OCI-LY1 (cell line): ENCODE measurements at regions not wholly inside any gene's neighbourhood (a gene's known extent, or its start where the extent isn't known, plus 50 kb on each side); places are given as distances from the start of the nearest gene placed in this dataset.

Experiments
- H2AFZ ChIP-seq: fragments of 200-600 bp; sonication (generic), shearing (Covaris generic); 2 replicates; pipeline ENCODE4 v1.6.0; 2014; ENCODE audit warnings: antibody characterized with exemption, mild to moderate bottlenecking, low read length
- H3F3A ChIP-seq: fragments of 200-600 bp; sonication (generic), shearing (Covaris generic); 2 replicates; pipeline ENCODE4 v1.6.0; 2014; ENCODE audit warnings: mild to moderate bottlenecking, antibody characterized with exemption, low read length, moderate library complexity; ENCODE audit not compliant: insufficient read depth
- H3K27ac ChIP-seq: fragments of 200-600 bp; sonication (generic); 2 replicates; pipeline ENCODE4 v1.5.1; 2014; ENCODE audit warnings: low read length, mixed run types, mild to moderate bottlenecking, low read depth; ENCODE audit not compliant: poor library complexity, severe bottlenecking
- H3K27me3 ChIP-seq: fragments of 200-600 bp; sonication (generic); 2 replicates; pipeline ENCODE4 v1.6.0; 2014; ENCODE audit warnings: antibody characterized with exemption, mild to moderate bottlenecking, low read length, moderate library complexity; ENCODE audit not compliant: insufficient read depth
- H3K36me3 ChIP-seq: fragments of 200-600 bp; sonication (generic); 2 replicates; pipeline ENCODE4 v1.6.1; 2014; ENCODE audit warnings: mild to moderate bottlenecking, antibody characterized with exemption, low read length, moderate library complexity, mixed read lengths; ENCODE audit not compliant: insufficient read depth
- H3K4me1 ChIP-seq: fragments of 200-600 bp; sonication (generic); 2 replicates; pipeline ENCODE4 v1.5.1; 2014; ENCODE audit warnings: mild to moderate bottlenecking, low read length, moderate library complexity; ENCODE audit not compliant: insufficient read depth, severe bottlenecking
- H3K4me2 ChIP-seq: fragments of 200-600 bp; sonication (generic), shearing (Covaris generic); 2 replicates; pipeline ENCODE4 v1.6.1; 2014; ENCODE audit warnings: low read length
- H3K4me3 ChIP-seq: fragments of 200-600 bp; sonication (generic); 2 replicates; pipeline ENCODE4 v1.5.1; 2014; ENCODE audit warnings: low read length, low read depth, mild to moderate bottlenecking, mixed read lengths; ENCODE audit not compliant: poor library complexity, severe bottlenecking
- H3K79me2 ChIP-seq: fragments of 200-600 bp; shearing (Covaris generic); 2 replicates; pipeline ENCODE4 v1.6.1; 2016; ENCODE audit warnings: mixed run types, low read length, mixed read lengths; ENCODE audit not compliant: insufficient read depth
- H3K9ac ChIP-seq: fragments of 200-600 bp; sonication (generic), shearing (Covaris generic); 2 replicates; pipeline ENCODE4 v1.6.1; 2014; ENCODE audit warnings: mild to moderate bottlenecking, low read length, mixed read lengths
- H3K9me2 ChIP-seq: fragments of 200-600 bp; sonication (generic), shearing (Covaris generic); 2 replicates; pipeline ENCODE4 v1.6.1; 2014; ENCODE audit warnings: low read depth, mild to moderate bottlenecking, low read length, mixed read lengths
- H3K9me3 ChIP-seq: fragments of 200-600 bp; shearing (Covaris generic); 2 replicates; pipeline ENCODE4 v1.6.1; 2014; ENCODE audit warnings: low read length, mixed read lengths
- H4K20me1 ChIP-seq: fragments of 200-600 bp; sonication (generic), shearing (Covaris generic); 2 replicates; pipeline ENCODE4 v1.6.0; 2016; ENCODE audit warnings: mild to moderate bottlenecking, low read length; ENCODE audit not compliant: insufficient read depth
- CTCF ChIP-seq: fragments of 200-600 bp; sonication (generic), shearing (Covaris generic); IDR thresholded peaks from 2 replicates; pipeline ENCODE4 v1.5.1; 2017; ENCODE audit warnings: mild to moderate bottlenecking, antibody characterized with exemption, low read length, moderate library complexity, mixed read lengths
- EZH2 ChIP-seq: fragments of 200-600 bp; sonication (generic), shearing (Covaris generic); IDR thresholded peaks from 2 replicates; pipeline ENCODE4 v1.8.0; 2017; ENCODE audit warnings: borderline replicate concordance, mixed run types, mild to moderate bottlenecking, antibody characterized with exemption, low read length, moderate library complexity, mixed read lengths

GRCh38 chr9:86997156-86997555, 49.9 kb upstream of the GAS1 start:
- Histone ChIP-seq H3K9me3 (no peaks in the 10 kb centered on the region), H3F3A (no peaks in the 10 kb centered on the region), H3K36me3 (no peaks in the 10 kb centered on the region), H3K9ac (no peak overlapping the region), H3K27ac (no peak overlapping the region), H3K9me2 (no peaks in the 10 kb centered on the region), H3K79me2 (no peaks in the 10 kb centered on the region), H3K4me1 (no peaks in the 10 kb centered on the region), H3K27me3 (no peaks in the 10 kb centered on the region), H2AFZ (no peak overlapping the region), H4K20me1 (no peaks in the 10 kb centered on the region), H3K4me3 (no peak overlapping the region), H3K4me2 (no peak overlapping the region)
- TF ChIP-seq CTCF = no peak
- no peak for TF ChIP-seq EZH2

DNA sequence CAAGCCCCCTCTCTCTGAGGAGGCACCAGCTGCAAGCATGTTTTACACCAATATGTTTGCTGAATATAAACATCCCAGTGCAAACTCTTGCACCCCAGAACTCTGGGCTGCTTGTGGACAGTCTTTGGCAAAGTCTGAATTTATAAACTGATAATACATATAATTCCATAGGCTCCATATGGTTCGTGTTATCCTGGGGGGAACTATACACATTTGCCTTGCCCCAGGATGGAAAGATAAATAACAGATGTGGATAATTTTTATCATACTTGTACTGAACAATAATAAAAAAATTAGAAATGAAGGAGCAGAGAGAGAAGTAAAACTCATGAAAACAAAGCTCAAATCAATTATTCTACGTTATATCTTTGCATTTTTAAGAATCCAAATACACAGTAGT, 50.6 kb upstream of the GAS1 start:
- Histone ChIP-seq H3K79me2 (no peaks in the 10 kb centered on the region), H2AFZ (no peak overlapping the region), H3K9me2 (no peaks in the 10 kb centered on the region), H3F3A (no peaks in the 10 kb centered on the region), H3K4me2 (no peak overlapping the region), H3K9ac (no peak overlapping the region), H3K27ac (no peak overlapping the region), H3K9me3 (no peaks in the 10 kb centered on the region), H3K4me3 (no peak overlapping the region), H3K36me3 (no peaks in the 10 kb centered on the region), H3K4me1 (no peaks in the 10 kb centered on the region), H3K27me3 (no peaks in the 10 kb centered on the region), H4K20me1 (no peaks in the 10 kb centered on the region)
- no peak for TF ChIP-seq CTCF
- TF ChIP-seq EZH2 = no peak

DNA sequence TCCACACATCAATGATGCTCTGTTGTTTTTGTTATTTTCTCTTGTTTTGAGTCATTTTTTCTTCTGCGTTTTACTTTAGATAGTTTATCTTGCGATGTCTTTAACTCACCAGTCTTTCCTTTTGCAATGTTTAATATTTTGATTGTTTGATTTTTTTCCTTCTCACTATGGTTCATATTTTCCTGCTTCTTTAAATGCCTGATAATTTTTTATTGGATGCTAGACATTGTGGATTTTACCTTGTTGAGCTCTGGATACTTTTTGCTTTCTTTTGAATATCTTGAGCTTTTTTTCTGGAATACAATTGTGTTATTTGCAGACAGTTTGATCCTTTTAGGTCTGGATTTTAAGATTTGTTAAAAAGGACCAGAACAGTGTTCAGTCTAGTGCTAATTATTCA, 55.2 kb upstream of the GAS1 start:
- Histone ChIP-seq H3K36me3 (no peaks in the 10 kb centered on the region), H3F3A (no peaks in the 10 kb centered on the region), H4K20me1 (no peaks in the 10 kb centered on the region), H3K9ac (no peak overlapping the region), H3K4me1 (no peaks in the 10 kb centered on the region), H3K9me2 (no peaks in the 10 kb centered on the region), H2AFZ (no peak overlapping the region), H3K79me2 (no peaks in the 10 kb centered on the region), H3K27me3 (no peaks in the 10 kb centered on the region), H3K9me3 (no peaks in the 10 kb centered on the region), H3K4me3 (no peak overlapping the region), H3K4me2 (no peak overlapping the region), H3K27ac (no peak overlapping the region)
- TF ChIP-seq EZH2 = no peak
- no peak for TF ChIP-seq CTCF
